Activated CD4-positive, alpha-beta memory T cell treated with anti-CD3 and anti-CD28 coated beads, Interleukin-2, amount 10 ng/mL, durations not matched to agents 7 days and 5 days (primary cell): ENCODE measurements at regions not wholly inside any gene's neighbourhood (a gene's known extent, or its start where the extent isn't known, plus 50 kb on each side); places are given as distances from the start of the nearest gene placed in this dataset.

ENCODE experiments used
- CTCF ChIA-PET: fragments of 350-600 bp; sonication (Branson Sonifier 250); formaldehyde crosslinking; loops from one replicate; lab custom pipeline; 2021; ENCODE audit warnings: antibody characterized with exemption, inconsistent platforms; lab: Charles Lee
- POLR2A ChIA-PET: fragments of 350-600 bp; sonication (Branson Sonifier 250); formaldehyde crosslinking; loops from one replicate; lab custom pipeline; 2021; ENCODE audit warnings: antibody characterized with exemption; lab: Charles Lee
- DNase-seq: peaks from one replicate; pipeline ENCODE4 v3.0.0-alpha.2; 2020
- H3K27ac Mint-ChIP-seq: one replicate; pipeline ENCODE4 v1.8.0; 2021; ENCODE audit warnings: mild to moderate bottlenecking, mixed read lengths
- H3K27me3 Mint-ChIP-seq: one replicate; pipeline ENCODE4 v1.8.0; 2021; ENCODE audit warnings: mixed read lengths
- H3K36me3 Mint-ChIP-seq: one replicate; pipeline ENCODE4 v1.8.0; 2021; ENCODE audit warnings: low read depth, mixed read lengths
- H3K4me1 Mint-ChIP-seq: one replicate; pipeline ENCODE4 v1.8.0; 2021; ENCODE audit warnings: mixed read lengths
- H3K4me3 Mint-ChIP-seq: one replicate; pipeline ENCODE4 v1.8.0; 2021; ENCODE audit warnings: mild to moderate bottlenecking, mixed read lengths
- H3K9me3 Mint-ChIP-seq: one replicate; pipeline ENCODE4 v1.8.0; 2021; ENCODE audit warnings: mixed read lengths

DNA sequence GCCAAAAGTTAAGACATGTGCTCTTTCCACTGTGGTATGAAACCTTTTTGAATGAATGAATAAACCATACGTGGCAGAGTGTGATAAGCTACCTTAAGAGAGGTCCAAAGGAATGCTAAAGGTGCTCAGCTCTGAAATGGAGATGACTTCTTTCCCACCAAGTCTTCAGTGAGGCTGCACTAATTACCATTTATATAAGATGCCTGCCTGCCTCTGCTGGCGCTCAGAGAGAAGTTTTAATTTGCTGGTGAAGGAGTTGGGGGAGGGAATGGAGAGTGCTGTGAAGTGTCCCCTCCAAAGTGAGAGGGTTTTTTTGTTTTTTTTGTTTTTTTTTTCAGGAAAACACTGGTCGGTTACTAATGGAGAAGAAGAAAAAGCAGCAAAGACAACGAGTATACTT, 559.0 kb downstream of the OMA1 start:
- DNase-seq: no peak
- Mint-ChIP-seq H3K27ac (no peak overlapping the region), H3K9me3 (no peaks in the 10 kb centered on the region), H3K36me3 (no peaks in the 10 kb centered on the region), H3K4me1 (no peaks in the 10 kb centered on the region), H3K4me3 (no peak overlapping the region), H3K27me3 (no peaks in the 10 kb centered on the region)
- ChIA-PET CTCF (no interaction called here), POLR2A (no interaction called here)

DNA sequence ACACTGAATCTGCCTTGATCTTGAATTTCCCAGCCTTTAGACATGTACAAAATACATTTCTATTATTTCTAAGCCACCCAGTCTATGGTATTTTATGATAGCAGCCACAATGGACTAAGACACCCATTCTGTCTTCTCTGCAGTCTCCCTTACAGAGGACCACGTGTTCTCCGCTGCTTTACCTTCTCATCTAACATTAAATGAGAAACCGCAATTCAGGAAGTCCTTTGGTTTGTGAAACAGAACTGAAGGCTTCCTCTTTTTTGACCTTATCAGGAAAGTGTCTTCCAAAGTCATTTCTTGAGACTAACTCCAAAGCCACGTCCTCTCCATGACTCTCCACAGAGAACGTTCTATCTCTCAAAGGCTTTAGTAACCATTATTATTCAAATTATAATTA, 560.1 kb downstream of the OMA1 start:
- DNase-seq: no peak
- no peak overlapping the region for H3K27ac Mint-ChIP-seq
- ChIA-PET CTCF (no interaction called here), POLR2A (no interaction called here)
- H3K27me3 Mint-ChIP-seq: no peaks in the 10 kb centered on the region
- no peaks in the 10 kb centered on the region for H3K9me3 Mint-ChIP-seq
- H3K4me1 Mint-ChIP-seq: no peaks in the 10 kb centered on the region
- H3K36me3 Mint-ChIP-seq: no peaks in the 10 kb centered on the region
- no peak overlapping the region for H3K4me3 Mint-ChIP-seq

DNA sequence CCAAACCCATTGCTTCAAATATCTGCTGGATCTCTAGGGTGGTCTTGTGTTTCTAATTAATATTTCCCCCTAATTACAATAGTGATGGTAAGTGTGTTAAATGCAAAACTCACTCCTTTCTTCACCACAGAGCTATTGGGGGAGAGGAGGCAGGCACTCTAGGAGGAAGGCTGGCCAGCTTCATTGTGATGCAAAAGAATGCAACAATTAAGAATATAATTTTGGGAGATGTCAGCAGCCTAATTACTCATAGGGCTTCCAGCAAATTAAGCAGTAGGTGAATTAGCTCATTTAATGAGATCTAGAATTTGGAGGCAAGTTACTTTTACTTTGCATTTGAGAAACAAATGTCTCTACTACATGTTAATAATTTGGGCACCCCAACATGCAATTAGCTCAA, 560.4 kb upstream of the DAB1 start:
- no peaks in the 10 kb centered on the region for H3K4me1 Mint-ChIP-seq
- ChIA-PET POLR2A (no interaction called here), CTCF (no interaction called here)
- no peak for DNase-seq
- H3K27ac Mint-ChIP-seq: no peak overlapping the region
- H3K36me3 Mint-ChIP-seq: no peaks in the 10 kb centered on the region
- no peak overlapping the region for H3K4me3 Mint-ChIP-seq
- H3K27me3 Mint-ChIP-seq: no peaks in the 10 kb centered on the region
- no peaks in the 10 kb centered on the region for H3K9me3 Mint-ChIP-seq

DNA sequence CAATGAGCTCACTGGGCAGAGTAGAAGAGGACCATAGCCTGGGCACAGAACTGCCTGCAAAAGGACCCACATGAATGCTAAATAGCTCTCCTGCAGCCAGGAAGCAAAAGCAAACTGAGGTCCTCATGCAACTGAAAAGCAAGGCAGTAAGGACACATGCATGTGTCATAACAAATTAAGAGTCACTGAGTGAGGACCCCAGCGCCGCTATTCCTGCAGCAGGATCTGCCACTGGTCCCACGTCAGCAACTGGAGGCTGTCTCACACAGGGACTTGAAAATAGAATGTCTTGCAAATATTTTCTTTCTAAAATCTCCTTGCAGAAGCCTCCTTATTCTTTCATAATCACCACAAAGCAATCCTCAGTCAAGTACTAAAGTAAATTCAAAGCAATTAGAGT, 559.6 kb upstream of the DAB1 start:
- POLR2A ChIA-PET: no interaction called here
- H3K36me3 Mint-ChIP-seq: no peaks in the 10 kb centered on the region
- H3K27me3 Mint-ChIP-seq: no peaks in the 10 kb centered on the region
- CTCF ChIA-PET: no interaction called here
- H3K9me3 Mint-ChIP-seq: no peaks in the 10 kb centered on the region
- H3K4me1 Mint-ChIP-seq: no peaks in the 10 kb centered on the region
- no peak overlapping the region for H3K27ac Mint-ChIP-seq
- no peak overlapping the region for H3K4me3 Mint-ChIP-seq
- no peak for DNase-seq

DNA sequence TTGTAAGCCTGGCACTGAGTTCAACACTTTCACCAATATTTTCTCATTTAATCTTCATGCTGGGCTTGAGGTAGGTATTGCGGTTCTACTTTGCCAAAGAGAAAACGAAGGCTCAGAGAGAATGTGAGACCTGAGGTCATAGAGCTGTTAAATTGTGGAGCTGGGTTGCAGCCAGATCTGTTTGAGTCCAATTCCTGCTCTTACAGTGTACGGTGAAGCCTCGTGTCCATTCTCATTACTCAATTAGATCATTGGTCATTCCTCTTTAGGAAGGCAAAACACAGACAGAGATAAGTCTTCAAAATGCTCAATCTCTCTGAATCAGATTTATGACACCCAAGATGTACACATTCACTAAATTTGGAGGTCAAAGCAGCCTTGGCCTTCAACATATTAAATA, 559.0 kb upstream of the DAB1 start:
- Mint-ChIP-seq H3K9me3 (no peaks in the 10 kb centered on the region), H3K27me3 (no peaks in the 10 kb centered on the region), H3K27ac (no peak overlapping the region), H3K4me1 (no peaks in the 10 kb centered on the region), H3K36me3 (no peaks in the 10 kb centered on the region), H3K4me3 (no peak overlapping the region)
- CTCF ChIA-PET: no interaction called here
- no peak for DNase-seq
- POLR2A ChIA-PET: no interaction called here

DNA sequence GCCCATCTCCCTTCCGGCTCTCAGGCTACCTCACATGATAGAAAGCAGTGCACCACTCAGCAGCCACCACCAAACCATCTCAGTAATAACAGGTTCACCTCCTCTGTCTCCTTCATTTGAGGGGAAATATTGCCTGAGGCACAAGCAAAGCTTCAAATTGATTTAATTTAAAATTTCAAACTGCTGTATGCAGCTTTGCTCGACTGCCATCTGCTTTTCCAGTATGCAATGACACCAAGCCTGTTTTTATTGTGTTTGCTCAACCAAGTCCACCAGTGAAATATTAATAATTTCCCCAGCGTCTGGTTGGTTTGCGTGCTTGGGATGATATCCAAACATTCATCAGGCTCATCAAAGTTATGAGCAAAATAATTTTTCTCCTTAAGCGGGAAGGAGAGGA, 552.4 kb upstream of the DAB1 start:
- ChIA-PET CTCF (no interaction called here), POLR2A (no interaction called here)
- no peak for DNase-seq
- Mint-ChIP-seq H3K4me3 (no peak overlapping the region), H3K27me3 (no peaks in the 10 kb centered on the region), H3K4me1 (no peaks in the 10 kb centered on the region), H3K9me3 (no peaks in the 10 kb centered on the region), H3K27ac (no peak overlapping the region), H3K36me3 (no peaks in the 10 kb centered on the region)

DNA sequence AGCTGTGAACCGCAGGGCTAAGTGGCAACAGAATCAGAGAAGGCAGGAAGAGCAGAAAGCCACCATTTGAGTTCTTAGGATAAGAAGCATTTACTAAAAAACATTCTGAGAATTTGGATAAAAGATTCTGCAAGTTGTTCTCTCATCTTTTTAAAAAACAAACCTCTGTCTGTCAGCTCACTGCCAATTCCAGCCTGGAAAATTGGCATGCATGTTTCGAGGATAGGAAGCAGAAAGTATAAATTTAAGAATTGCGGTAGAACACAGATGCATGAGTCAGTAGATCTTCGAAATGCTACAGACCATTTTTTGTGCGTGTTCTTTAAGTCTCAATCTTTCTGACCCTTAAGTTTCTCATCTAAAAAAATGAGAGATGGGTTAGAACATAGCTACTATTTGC, 544.5 kb upstream of the DAB1 start:
- Mint-ChIP-seq H3K9me3 (no peaks in the 10 kb centered on the region), H3K27me3 (no peaks in the 10 kb centered on the region), H3K36me3 (no peaks in the 10 kb centered on the region), H3K27ac (no peak overlapping the region), H3K4me3 (no peak overlapping the region), H3K4me1 (no peaks in the 10 kb centered on the region)
- no peak for DNase-seq
- POLR2A ChIA-PET: no interaction called here
- CTCF ChIA-PET: no interaction called here

DNA sequence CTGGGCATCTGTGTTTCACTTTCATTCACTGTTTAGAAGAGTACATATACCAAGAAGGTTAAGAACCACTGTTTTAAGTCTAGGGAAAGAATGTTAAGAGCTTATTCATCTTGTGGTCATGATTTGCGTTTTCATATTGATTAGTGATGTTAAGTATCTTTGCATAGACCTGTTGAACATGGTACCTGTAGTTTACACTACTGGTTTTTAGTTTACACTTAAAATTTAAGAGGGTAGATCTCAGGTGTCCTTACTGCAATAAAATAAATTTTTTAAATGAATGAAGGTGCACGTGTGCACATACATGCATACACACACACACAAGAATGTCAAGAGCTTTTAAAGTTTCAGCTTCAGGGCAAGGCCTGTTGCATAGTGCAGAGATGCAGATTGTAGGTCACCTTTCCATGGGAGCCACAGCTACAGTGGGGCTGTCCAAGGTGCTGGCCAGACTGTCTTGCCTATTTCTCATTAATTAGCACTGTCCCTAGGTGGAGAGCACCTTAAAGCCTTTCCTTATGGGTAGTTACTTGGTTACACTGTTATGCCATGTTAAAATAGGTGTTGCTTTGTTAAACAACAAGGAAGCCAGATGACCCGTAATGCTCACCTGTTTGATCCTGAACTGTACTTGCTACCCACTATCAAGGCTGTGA, 543.0 kb upstream of the DAB1 start:
- ChIA-PET CTCF (no interaction called here), POLR2A (no interaction called here)
- DNase-seq: no peak
- H3K27ac Mint-ChIP-seq: no peak overlapping the region
- no peaks in the 10 kb centered on the region for H3K27me3 Mint-ChIP-seq
- H3K36me3 Mint-ChIP-seq: no peaks in the 10 kb centered on the region
- no peaks in the 10 kb centered on the region for H3K4me1 Mint-ChIP-seq
- no peak overlapping the region for H3K4me3 Mint-ChIP-seq
- no peaks in the 10 kb centered on the region for H3K9me3 Mint-ChIP-seq

DNA sequence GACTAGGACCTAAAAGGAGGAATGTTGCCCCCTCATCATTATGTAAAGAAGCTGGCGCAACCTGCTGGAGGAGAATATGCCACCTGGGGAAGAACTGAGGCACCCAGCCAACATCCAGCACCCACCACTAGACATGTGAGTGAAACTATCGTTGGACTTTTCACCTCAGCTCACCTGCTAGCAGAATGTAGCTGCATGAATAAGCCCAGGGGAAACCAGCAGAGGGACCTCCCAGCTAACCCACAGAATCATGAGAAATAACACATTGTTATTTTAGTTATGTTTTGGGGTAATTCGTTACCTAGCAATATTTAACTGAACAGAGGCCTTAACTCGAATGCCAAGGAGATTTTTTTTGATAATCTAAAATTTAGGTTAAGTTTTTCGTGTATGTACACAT, 542.5 kb upstream of the DAB1 start:
- H3K27ac Mint-ChIP-seq: no peak overlapping the region
- H3K4me1 Mint-ChIP-seq: no peaks in the 10 kb centered on the region
- no peaks in the 10 kb centered on the region for H3K9me3 Mint-ChIP-seq
- DNase-seq: no peak
- no peaks in the 10 kb centered on the region for H3K27me3 Mint-ChIP-seq
- no peaks in the 10 kb centered on the region for H3K36me3 Mint-ChIP-seq
- ChIA-PET CTCF (no interaction called here), POLR2A (no interaction called here)
- no peak overlapping the region for H3K4me3 Mint-ChIP-seq

DNA sequence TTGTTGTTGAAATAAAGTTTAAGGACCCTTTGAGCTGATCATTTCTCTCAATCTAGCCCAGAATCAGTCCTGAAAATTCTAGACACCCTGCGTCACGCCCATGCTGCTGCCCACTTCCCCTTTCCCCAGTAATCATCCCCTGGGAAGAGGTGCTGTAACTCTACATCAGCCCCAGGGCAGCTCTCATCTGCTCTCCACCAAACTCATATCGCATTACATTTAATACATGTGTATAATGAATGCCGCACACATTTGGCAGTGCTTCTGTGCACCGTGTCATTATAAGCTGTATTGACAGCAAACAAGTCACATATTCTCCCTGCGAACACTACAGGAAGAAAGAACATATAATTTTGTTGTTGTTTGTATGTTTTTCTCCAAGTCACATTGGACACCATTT, 539.7 kb upstream of the DAB1 start:
- H3K27ac Mint-ChIP-seq: no peak overlapping the region
- no peaks in the 10 kb centered on the region for H3K27me3 Mint-ChIP-seq
- no peak overlapping the region for H3K4me3 Mint-ChIP-seq
- H3K36me3 Mint-ChIP-seq: no peaks in the 10 kb centered on the region
- DNase-seq: no peak
- H3K4me1 Mint-ChIP-seq: no peaks in the 10 kb centered on the region
- no peaks in the 10 kb centered on the region for H3K9me3 Mint-ChIP-seq
- CTCF ChIA-PET: no interaction called here
- POLR2A ChIA-PET: no interaction called here

DNA sequence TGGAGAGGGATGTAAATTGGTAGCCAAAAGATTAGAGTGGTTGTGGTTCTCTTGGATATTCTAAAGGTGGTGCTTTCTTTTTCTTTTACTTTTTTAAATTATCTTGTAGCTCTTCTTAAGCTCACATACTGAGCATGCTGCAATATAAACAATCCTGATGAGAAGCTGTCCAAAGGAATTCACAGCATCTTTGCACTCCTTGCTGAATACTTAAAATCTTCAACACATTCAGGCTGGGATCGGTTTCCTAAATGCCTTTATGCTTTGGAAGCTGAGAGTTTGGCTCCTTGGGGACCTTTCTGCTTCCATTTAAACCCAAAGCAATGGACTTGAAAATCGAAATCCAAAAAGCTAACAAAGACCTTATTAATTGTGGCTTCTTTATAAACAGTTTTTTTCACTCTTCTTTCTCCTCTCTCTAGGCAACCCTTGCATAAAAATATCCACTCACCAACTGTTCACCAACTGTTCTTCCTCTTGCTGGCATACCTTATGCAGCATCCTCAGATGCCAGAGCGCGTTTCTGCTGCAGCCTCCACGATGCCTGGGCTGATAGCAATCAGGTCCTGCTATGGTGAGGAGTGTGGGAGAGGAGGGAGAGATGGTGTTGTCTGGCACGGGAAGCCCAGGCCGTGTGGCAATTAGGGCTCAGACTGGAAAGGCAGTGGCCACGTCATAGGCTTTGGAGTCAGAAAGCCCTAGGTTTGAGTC, 535.8 kb upstream of the DAB1 start:
- Mint-ChIP-seq H3K27ac (no peak overlapping the region), H3K4me1 (no peaks in the 10 kb centered on the region), H3K36me3 (no peaks in the 10 kb centered on the region), H3K27me3 (no peaks in the 10 kb centered on the region), H3K9me3 (no peaks in the 10 kb centered on the region), H3K4me3 (no peak overlapping the region)
- POLR2A ChIA-PET: no interaction called here
- CTCF ChIA-PET: no interaction called here
- no peak for DNase-seq

DNA sequence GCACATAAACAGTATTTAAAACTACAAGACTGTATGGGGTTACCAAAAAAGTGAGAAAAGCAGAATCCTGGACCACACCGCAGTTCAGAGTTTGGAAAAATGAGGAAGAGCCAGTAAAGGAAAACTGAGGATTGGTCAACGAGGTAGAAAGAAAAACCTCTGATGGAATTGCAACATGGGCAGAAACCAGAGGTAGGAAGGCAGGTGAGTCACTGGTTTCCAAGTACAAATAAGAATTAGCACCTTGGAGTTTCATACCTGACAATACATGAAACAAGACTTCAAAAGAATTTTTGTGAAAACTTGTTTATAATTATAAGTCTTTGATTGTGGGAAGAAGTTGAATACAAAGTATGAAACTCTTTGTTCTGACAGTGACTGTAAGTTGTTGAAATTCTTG, 533.7 kb upstream of the DAB1 start:
- Mint-ChIP-seq H3K9me3 (no peaks in the 10 kb centered on the region), H3K27me3 (no peaks in the 10 kb centered on the region), H3K4me3 (no peak overlapping the region), H3K27ac (no peak overlapping the region), H3K36me3 (no peaks in the 10 kb centered on the region), H3K4me1 (no peaks in the 10 kb centered on the region)
- DNase-seq: no peak
- CTCF ChIA-PET: no interaction called here
- POLR2A ChIA-PET: no interaction called here

DNA sequence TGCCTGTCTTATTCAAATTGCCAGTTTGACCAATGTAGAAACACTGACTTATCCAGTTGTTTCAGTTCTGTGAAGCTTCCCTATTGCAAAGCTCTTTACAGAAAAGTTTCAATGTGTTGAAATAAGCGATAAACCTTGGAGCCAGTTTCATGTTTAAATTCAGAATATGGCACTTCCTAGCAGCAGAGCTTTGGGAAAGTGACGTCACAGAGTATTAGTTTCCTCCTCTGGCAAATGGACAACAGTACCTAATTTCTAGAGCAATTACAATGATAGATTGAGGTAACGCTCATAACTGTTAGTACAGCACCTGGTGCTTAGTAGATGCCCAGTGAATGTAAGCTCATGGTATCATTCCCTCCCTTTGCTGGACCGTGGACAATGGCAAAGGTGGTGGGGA, 527.5 kb upstream of the DAB1 start:
- no peaks in the 10 kb centered on the region for H3K36me3 Mint-ChIP-seq
- no peak for DNase-seq
- no peak overlapping the region for H3K27ac Mint-ChIP-seq
- H3K4me1 Mint-ChIP-seq: no peaks in the 10 kb centered on the region
- H3K4me3 Mint-ChIP-seq: no peak overlapping the region
- POLR2A ChIA-PET: no interaction called here
- CTCF ChIA-PET: no interaction called here
- no peaks in the 10 kb centered on the region for H3K9me3 Mint-ChIP-seq
- H3K27me3 Mint-ChIP-seq: no peaks in the 10 kb centered on the region

DNA sequence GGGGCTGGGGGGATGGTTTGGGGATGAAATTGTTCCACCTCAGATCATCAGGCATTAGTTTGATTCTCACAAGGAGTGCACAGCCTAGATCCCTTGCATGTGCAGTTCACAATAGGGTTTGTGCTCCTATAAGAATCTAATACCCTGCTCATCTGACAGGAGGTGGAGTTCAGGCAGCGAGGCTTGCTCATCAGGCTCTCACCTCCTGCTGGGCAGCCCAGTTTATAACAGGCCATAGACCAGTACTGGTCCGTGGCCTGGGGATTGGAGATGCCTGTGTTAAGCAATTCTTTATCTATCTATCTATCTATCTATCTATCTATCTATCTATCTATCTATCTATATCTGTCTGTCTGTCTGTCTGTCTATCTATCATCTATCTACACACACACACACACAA, 525.3 kb upstream of the DAB1 start:
- no peak for DNase-seq
- Mint-ChIP-seq H3K9me3 (no peaks in the 10 kb centered on the region), H3K36me3 (no peaks in the 10 kb centered on the region), H3K27ac (no peak overlapping the region), H3K4me1 (no peaks in the 10 kb centered on the region), H3K4me3 (no peak overlapping the region), H3K27me3 (no peaks in the 10 kb centered on the region)
- ChIA-PET CTCF (no interaction called here), POLR2A (no interaction called here)
